Thyroid gland (tissue), 4 donors: ENCODE measurements at regions not wholly inside any gene's neighbourhood (a gene's known extent, or its start where the extent isn't known, plus 50 kb on each side); places are given as distances from the start of the nearest gene placed in this dataset.

Experiments
- DNase-seq, 2 donors: peaks; one replicate each; pipeline ENCODE4 v3.0.0-alpha.2; 2019
- H3K27ac ChIP-seq, 3 donors: fragments of 200-600 bp; sonication (generic); 1 replicate in 2 of 3; 2 replicates in 1 of 3; pipeline ENCODE4 v1.5.1; 2016 to 2019; ENCODE audit warnings: mild to moderate bottlenecking in 1 of 3, moderate library complexity in 1 of 3
- H3K27me3 ChIP-seq: fragments of 200-600 bp; sonication (generic); one replicate; pipeline ENCODE4 v1.5.1; 2019
- H3K36me3 ChIP-seq, 2 donors: fragments of 200-600 bp; sonication (generic); one replicate each; pipeline ENCODE4 v1.5.1; 2016 to 2019
- H3K4me1 ChIP-seq, 2 donors: fragments of 200-600 bp; sonication (generic); one replicate each; pipeline ENCODE4 v1.5.1; 2017 to 2019
- H3K4me3 ChIP-seq, 3 donors: fragments of 200-600 bp; sonication (generic); replicated peaks in 1 of 3; 1 replicate in 2 of 3; 2 replicates in 1 of 3; pipeline ENCODE4 v1.5.1; 2016; ENCODE audit warnings: mild to moderate bottlenecking in 1 of 3
- H3K9me3 ChIP-seq: fragments of 200-600 bp; sonication (generic); one replicate; pipeline ENCODE4 v1.5.1; 2017
- POLR2A ChIP-seq, 2 donors: fragments of 450-650 bp; IDR thresholded peaks; one replicate each; pipeline ENCODE4 v1.6.1; 2017; ENCODE audit warnings: antibody characterized with exemption in 2 of 2, mild to moderate bottlenecking in 2 of 2, moderate library complexity in 1 of 2
- WGBS, 2 donors: methylation state at CpG; one replicate each; pipeline ENCODE4 v1.1.5; 2017; 5-methylcytosine and 5-hydroxymethylcytosine counted together
- intact Hi-C: fragments of 100-400 bp; cut with DNase I; formaldehyde crosslinking; loops from one replicate; pipeline ENCODE4 v1.15.1; 2023
- TF ChIP-seq, protein P1 (sequence below), 6 experiments: fragments of 200-600 bp in 3 of 6; fragments of 450-650 bp in 3 of 6; sonication (generic) in 3 of 6; IDR thresholded peaks; one replicate each; pipeline ENCODE4 v1.5.1; 2016 to 2019; ENCODE audit warnings: antibody characterized with exemption in 6 of 6, mild to moderate bottlenecking in 2 of 6, inconsistent platforms in 1 of 6, moderate library complexity in 1 of 6

DNA sequence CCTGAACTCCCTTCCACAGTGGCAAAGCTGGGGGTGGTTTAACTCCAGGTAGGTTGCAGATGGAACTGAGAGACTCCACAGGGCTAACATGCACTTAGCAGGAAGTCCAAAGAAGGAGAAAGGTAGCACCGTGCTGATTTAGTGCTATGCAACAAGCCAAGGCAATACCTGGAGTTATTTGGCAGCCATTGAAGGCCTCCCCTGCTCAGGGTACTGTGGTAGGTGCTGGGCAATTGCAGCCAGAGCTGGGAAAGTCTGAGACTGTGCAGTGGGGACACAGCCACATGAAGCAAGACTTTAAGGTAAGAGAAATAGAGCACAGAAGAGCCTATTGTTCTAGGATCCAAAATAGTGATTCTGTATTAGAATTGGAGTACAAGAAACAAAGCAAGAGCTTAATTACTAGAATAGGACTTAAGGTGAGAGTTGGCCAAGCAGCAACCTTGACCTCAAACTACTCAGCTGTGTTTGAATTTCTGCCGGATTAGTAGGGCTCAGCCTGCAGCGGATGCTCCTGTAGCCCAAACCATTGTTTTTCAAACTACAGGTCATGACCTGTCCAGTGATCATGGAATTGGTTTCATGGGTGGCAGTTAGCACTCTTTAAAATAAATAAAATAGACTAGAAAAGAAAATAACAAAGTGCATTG lies 80.8 kb upstream of the STMND1 start:
- 60 to 69% methylated on average over 3 of the region's 3 CpGs for WGBS, 2 donors
- Histone ChIP-seq H3K27me3 (no peaks in the 10 kb centered on the region), H3K4me1 (no peaks in the 10 kb centered on the region), H3K36me3 (no peaks in the 10 kb centered on the region), H3K9me3 (no peaks in the 10 kb centered on the region), H3K4me3 (no peak overlapping the region), H3K27ac (no peak overlapping the region)
- no peak for DNase-seq
- TF ChIP-seq POLR2A (IDR thresholded peaks at IDR 0.05): no peak
- TF ChIP-seq, protein P1, sequence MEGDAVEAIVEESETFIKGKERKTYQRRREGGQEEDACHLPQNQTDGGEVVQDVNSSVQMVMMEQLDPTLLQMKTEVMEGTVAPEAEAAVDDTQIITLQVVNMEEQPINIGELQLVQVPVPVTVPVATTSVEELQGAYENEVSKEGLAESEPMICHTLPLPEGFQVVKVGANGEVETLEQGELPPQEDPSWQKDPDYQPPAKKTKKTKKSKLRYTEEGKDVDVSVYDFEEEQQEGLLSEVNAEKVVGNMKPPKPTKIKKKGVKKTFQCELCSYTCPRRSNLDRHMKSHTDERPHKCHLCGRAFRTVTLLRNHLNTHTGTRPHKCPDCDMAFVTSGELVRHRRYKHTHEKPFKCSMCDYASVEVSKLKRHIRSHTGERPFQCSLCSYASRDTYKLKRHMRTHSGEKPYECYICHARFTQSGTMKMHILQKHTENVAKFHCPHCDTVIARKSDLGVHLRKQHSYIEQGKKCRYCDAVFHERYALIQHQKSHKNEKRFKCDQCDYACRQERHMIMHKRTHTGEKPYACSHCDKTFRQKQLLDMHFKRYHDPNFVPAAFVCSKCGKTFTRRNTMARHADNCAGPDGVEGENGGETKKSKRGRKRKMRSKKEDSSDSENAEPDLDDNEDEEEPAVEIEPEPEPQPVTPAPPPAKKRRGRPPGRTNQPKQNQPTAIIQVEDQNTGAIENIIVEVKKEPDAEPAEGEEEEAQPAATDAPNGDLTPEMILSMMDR (IDR thresholded peaks at IDR 0.05): no peak
- intact Hi-C loops: no loop called here

DNA sequence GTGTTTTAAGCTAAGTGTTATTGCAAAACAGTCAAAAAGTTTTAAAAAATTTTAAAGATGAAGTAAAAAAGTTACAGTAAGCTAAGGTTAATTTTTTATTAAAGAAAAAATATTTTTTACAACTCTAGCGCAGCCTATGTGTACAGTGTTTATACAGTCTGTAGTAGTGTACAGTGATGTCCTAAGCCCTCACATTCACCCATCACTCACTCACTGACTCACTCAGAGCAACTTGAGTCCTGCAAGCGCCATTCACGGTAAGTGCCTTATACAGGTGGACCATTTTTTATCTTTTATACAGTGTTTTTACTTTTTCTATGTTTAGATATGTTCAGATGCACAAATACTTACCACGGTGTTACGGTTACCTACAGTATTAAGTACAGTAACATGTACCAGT lies 83.4 kb upstream of the STMND1 start:
- H3K9me3 ChIP-seq: no peaks in the 10 kb centered on the region
- TF ChIP-seq, protein P1 (IDR thresholded peaks at IDR 0.05): no peak
- no peak for TF ChIP-seq POLR2A (IDR thresholded peaks at IDR 0.05)
- H3K4me1 ChIP-seq: no peaks in the 10 kb centered on the region
- 96 to 97% methylated on average over 5 of the region's 5 CpGs for WGBS, 2 donors
- H3K4me3 ChIP-seq: no peak overlapping the region
- H3K27ac ChIP-seq: no peak overlapping the region
- intact Hi-C loops: no loop called here
- no peaks in the 10 kb centered on the region for H3K36me3 ChIP-seq
- no peaks in the 10 kb centered on the region for H3K27me3 ChIP-seq
- DNase-seq: no peak

DNA sequence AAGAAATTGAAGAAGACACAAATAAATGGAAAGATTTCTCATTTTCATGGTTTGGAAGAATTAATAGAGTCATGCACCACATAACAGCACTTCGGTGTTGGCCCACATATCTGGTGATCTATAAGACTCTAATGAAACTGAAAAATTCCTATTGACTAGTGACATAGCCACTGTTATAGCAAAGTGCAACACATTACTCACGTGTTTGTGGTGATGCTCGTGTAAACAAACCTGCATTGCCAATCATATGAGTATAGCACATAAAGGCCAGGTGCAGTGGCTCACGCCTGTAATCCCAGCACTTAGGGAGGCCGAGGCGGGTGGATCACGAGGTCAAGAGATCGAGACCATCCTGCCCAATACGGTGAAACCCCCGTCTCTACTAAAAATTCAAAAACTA lies 84.4 kb upstream of the STMND1 start:
- Histone ChIP-seq H3K4me1 (no peaks in the 10 kb centered on the region), H3K36me3 (no peaks in the 10 kb centered on the region), H3K27me3 (no peaks in the 10 kb centered on the region), H3K4me3 (no peak overlapping the region), H3K27ac (no peak overlapping the region), H3K9me3 (no peaks in the 10 kb centered on the region)
- TF ChIP-seq POLR2A (IDR thresholded peaks at IDR 0.05): no peak
- 96 to 98% methylated on average over 10 of the region's 10 CpGs for WGBS, 2 donors
- intact Hi-C loops: no loop called here
- DNase-seq: no peak

DNA sequence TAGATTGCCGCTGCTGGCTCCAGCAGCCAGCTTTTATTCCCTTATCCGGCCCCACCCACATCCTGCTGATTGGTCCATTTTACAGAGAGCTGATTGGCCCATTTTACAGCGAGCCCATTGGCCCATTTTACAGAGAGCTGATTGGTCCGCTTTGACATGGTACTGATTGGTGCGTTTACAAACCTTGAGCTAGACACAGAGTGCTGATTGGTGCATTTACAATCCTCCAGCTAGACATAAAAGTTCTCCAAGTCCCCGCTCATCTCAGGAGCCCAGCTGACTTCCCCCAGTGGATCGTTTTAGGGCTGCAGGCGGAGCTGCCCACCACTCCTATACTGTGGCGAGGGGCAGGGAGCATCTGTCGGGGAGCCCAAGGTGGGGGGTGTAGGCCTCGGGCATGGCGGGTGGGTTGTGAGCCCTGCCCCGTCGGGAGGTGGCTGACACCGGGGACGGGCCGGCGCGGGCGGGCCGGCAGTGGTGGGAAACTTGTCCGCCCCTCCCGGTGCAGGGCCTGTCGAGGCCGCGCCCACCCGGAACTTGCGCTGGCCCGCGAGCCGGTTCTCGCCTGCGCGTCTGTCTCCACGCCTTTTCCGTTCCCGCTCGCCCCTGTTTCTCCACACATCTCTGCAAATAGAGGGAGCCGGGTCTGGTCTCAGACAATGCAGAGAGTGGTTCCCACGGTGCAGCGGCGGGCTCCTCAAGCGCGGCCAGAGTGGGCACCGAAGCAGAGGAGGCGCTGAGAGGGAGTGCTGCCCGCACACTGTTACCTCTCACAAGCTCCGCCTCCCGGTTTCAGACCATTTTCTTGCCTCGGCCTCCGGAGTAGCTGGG lies 86.1 kb upstream of the STMND1 start:
- Histone ChIP-seq H3K27ac (peak overlapping the region in 1 of 3 donors; percentile 45), H3K9me3 (no peaks in the 10 kb centered on the region), H3K27me3 (no peaks in the 10 kb centered on the region), H3K4me3 (peak overlapping the region in 2 of 3 donors; percentile 15 to 22), H3K4me1 (no peaks in the 10 kb centered on the region), H3K36me3 (no peaks in the 10 kb centered on the region)
- peak; percentile 35 to 40 for DNase-seq
- intact Hi-C loops: no loop called here
- 29 to 36% methylated on average over 32 to 40 of the region's 51 CpGs for WGBS, 2 donors
- TF ChIP-seq, protein P1 (IDR thresholded peaks at IDR 0.05): no peak
- no peak for TF ChIP-seq POLR2A (IDR thresholded peaks at IDR 0.05)

DNA sequence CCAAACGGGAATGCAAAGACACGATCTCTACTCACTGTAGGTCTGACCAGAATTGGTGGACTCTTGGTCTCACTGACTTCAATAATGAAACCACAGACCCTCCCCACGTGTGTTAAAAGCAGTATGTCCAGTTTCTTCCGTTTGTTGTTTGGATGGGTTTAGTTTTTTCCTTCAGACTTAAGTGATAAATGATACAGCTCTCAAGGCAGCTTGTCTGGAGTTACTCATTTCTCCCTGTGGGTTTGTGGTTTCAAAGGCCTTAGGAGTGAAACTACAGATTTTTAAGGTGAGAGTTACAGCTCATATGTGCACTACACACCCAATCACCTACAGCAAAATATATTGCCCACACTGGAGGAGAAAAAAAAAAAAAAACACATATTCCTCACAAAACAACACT lies 86.7 kb upstream of the STMND1 start:
- H3K9me3 ChIP-seq: no peaks in the 10 kb centered on the region
- DNase-seq: no peak
- intact Hi-C loops: no loop called here
- no peak for TF ChIP-seq POLR2A (IDR thresholded peaks at IDR 0.05)
- TF ChIP-seq, protein P1 (IDR thresholded peaks at IDR 0.05): no peak
- H3K27ac ChIP-seq: no peak overlapping the region
- WGBS, 2 donors: 87 to 95% methylated on average over 4 of the region's 4 CpGs
- no peaks in the 10 kb centered on the region for H3K27me3 ChIP-seq
- H3K4me3 ChIP-seq: no peak overlapping the region
- no peaks in the 10 kb centered on the region for H3K36me3 ChIP-seq
- no peaks in the 10 kb centered on the region for H3K4me1 ChIP-seq
